HG03378 (cell line): ENCODE measurements at regions not wholly inside any gene's neighbourhood (a gene's known extent, or its start where the extent isn't known, plus 50 kb on each side); places are given as distances from the start of the nearest gene placed in this dataset.

Experiments used
- ATAC-seq: cut with Tn5 transposase; IDR thresholded peaks from one replicate; pipeline ENCODE4 v1.9.1; 2021; ENCODE audit warnings: mild to moderate bottlenecking, moderate library complexity; ENCODE audit not compliant: unreplicated experiment

- ATAC-seq = no peak
Measured at GRCh38 chrX:45894864-45895645, 650.2 kb downstream of the ZNF674 start.

GRCh38 chrX:45889471-45889870 is 655.8 kb downstream of the ZNF674 start:
- no peak for ATAC-seq

- no peak for ATAC-seq
Measured at GRCh38 chrX:45888518-45888917, 656.7 kb downstream of the ZNF674 start.

GRCh38 chrX:45885931-45886330 is 659.3 kb downstream of the ZNF674 start:
- no peak for ATAC-seq

- no peak for ATAC-seq
Measured at GRCh38 chrX:45879512-45879911, 665.7 kb downstream of the ZNF674 start.

GRCh38 chrX:45876206-45876605 is 669.0 kb downstream of the ZNF674 start:
- no peak for ATAC-seq

- ATAC-seq = no peak
Measured at GRCh38 chrX:45873781-45874180, 671.4 kb downstream of the ZNF674 start.

GRCh38 chrX:45872480-45872879 is 671.8 kb upstream of the DIPK2B start:
- no peak for ATAC-seq

GRCh38 chrX:45868425-45868824 is 667.7 kb upstream of the DIPK2B start:
- no peak for ATAC-seq

GRCh38 chrX:45862801-45863200 is 662.1 kb upstream of the DIPK2B start:
- ATAC-seq = no peak

GRCh38 chrX:45860450-45860849 is 659.8 kb upstream of the DIPK2B start:
- no peak for ATAC-seq

- no peak for ATAC-seq
Measured at GRCh38 chrX:45859407-45859806, 658.7 kb upstream of the DIPK2B start.

GRCh38 chrX:45852884-45853283 is 652.2 kb upstream of the DIPK2B start:
- ATAC-seq = no peak

GRCh38 chrX:45851434-45851991 is 650.8 kb upstream of the DIPK2B start:
- ATAC-seq = no peak

GRCh38 chrX:45850775-45851433 is 650.2 kb upstream of the DIPK2B start:
- ATAC-seq = no peak

- ATAC-seq = no peak
Measured at GRCh38 chrX:45850197-45850774, 649.6 kb upstream of the DIPK2B start.

- ATAC-seq = no peak
Measured at GRCh38 chrX:45849261-45849862, 648.7 kb upstream of the DIPK2B start.

GRCh38 chrX:45847961-45848360 is 647.3 kb upstream of the DIPK2B start:
- ATAC-seq = no peak

- ATAC-seq = no peak
Measured at GRCh38 chrX:45846328-45846727, 645.7 kb upstream of the DIPK2B start.

- no peak for ATAC-seq
Measured at GRCh38 chrX:45845142-45845541, 644.5 kb upstream of the DIPK2B start.

- no peak for ATAC-seq
Measured at GRCh38 chrX:45843518-45843917, 642.8 kb upstream of the DIPK2B start.
